ENCODE measurements at regions not wholly inside any gene's neighbourhood (a gene's known extent, or its start where the extent isn't known, plus 50 kb on each side); places are given as distances from the start of the nearest gene placed in this dataset.

DNA sequence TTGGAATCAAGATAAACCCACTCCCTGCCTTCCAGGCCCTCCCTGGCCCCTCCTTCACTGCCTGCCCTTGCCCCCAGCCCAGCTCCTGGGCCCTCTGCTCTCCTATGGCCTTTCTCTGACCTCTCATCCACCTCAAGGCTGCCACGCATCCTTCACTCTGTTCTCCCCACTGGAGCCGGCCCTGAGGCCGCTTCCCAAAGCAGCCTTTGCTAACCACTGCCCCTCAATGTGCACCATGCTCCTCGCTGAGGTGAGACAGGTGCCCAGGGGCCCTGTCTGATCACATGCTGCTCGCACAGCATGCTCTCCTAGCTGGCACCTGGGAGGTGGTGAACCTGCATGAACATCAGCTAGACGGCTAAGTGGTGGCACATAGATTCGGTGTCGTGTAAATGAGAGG lies 138.5 kb upstream of the RET start:
- no peak for TF ChIP-seq EZH2 (IDR thresholded peaks at IDR 0.05; ENCODE audit: borderline replicate concordance, low read depth, low read length, severe bottlenecking)
- TF ChIP-seq, protein P1, sequence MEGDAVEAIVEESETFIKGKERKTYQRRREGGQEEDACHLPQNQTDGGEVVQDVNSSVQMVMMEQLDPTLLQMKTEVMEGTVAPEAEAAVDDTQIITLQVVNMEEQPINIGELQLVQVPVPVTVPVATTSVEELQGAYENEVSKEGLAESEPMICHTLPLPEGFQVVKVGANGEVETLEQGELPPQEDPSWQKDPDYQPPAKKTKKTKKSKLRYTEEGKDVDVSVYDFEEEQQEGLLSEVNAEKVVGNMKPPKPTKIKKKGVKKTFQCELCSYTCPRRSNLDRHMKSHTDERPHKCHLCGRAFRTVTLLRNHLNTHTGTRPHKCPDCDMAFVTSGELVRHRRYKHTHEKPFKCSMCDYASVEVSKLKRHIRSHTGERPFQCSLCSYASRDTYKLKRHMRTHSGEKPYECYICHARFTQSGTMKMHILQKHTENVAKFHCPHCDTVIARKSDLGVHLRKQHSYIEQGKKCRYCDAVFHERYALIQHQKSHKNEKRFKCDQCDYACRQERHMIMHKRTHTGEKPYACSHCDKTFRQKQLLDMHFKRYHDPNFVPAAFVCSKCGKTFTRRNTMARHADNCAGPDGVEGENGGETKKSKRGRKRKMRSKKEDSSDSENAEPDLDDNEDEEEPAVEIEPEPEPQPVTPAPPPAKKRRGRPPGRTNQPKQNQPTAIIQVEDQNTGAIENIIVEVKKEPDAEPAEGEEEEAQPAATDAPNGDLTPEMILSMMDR (IDR thresholded peaks at IDR 0.05; ENCODE audit: borderline replicate concordance, extremely low read depth, low read length, poor library complexity, severe bottlenecking), result no peak

All from DND-41 (cell line).